Vagina (tissue), 2 donors: ENCODE measurements at regions not wholly inside any gene's neighbourhood (a gene's known extent, or its start where the extent isn't known, plus 50 kb on each side); places are given as distances from the start of the nearest gene placed in this dataset.

Experiments
- CTCF ChIP-seq, 3 experiments: fragments of 450-650 bp in 2 of 3; fragments of 200-600 bp in 1 of 3; sonication (generic) in 1 of 3; IDR thresholded peaks; one replicate each; pipeline ENCODE4 v1.5.1; 2017 to 2019; ENCODE audit warnings: antibody characterized with exemption in 3 of 3, mild to moderate bottlenecking in 2 of 3, moderate library complexity in 2 of 3
- POLR2A ChIP-seq, 2 donors: fragments of 450-650 bp; IDR thresholded peaks; one replicate each; pipeline ENCODE4 v1.6.1; 2017; ENCODE audit warnings: antibody characterized with exemption in 2 of 2, mild to moderate bottlenecking in 2 of 2, moderate library complexity in 2 of 2
- POLR2AphosphoS5 ChIP-seq, 2 donors: sonication (generic); formaldehyde crosslinking; IDR thresholded peaks; one replicate each; pipeline ENCODE4 v1.9.0; 2017; ENCODE audit warnings: antibody characterized with exemption in 2 of 2, mild to moderate bottlenecking in 2 of 2, low read depth in 1 of 2; ENCODE audit not compliant: insufficient read depth in 1 of 2

GRCh38 chr22:48635816-48636215 is 1191.9 kb downstream of the BRD1 start:
- TF ChIP-seq CTCF (IDR thresholded peaks at IDR 0.05) (no peak), POLR2A (IDR thresholded peaks at IDR 0.05) (no peak), POLR2AphosphoS5 (IDR thresholded peaks at IDR 0.05; ENCODE audit: insufficient read depth in 1 of 2, low read depth in 1 of 2) (no peak)
